CD14-positive monocyte (primary cell): ENCODE measurements at regions not wholly inside any gene's neighbourhood (a gene's known extent, or its start where the extent isn't known, plus 50 kb on each side); places are given as distances from the start of the nearest gene placed in this dataset.

Source experiments
- DNase-seq, 3 donors: peaks; one replicate each; pipeline ENCODE4 v3.0.0-alpha.2; 2011 to 2022
- H2AFZ ChIP-seq: 2 replicates; pipeline ENCODE4 v1.6.0; 2012; ENCODE audit warnings: mild to moderate bottlenecking, low read depth, low read length, inconsistent platforms; ENCODE audit not compliant: insufficient read depth, poor library complexity, severe bottlenecking
- H3K27ac ChIP-seq, 2 donors: 1 replicate in 1 of 2; 2 replicates in 1 of 2; pipeline ENCODE4 v1.5.1; 2012 to 2013; ENCODE audit warnings: low read length in 2 of 2, control low read depth in 1 of 2, inconsistent platforms in 1 of 2, low read depth in 1 of 2, mild to moderate bottlenecking in 1 of 2
- H3K27me3 ChIP-seq, 2 donors: one replicate each; pipeline versions ENCODE4 v1.6.0 to v1.6.1; 2011 to 2013; ENCODE audit warnings: low read length in 2 of 2; ENCODE audit not compliant: control insufficient read depth in 2 of 2, insufficient read depth in 2 of 2
- H3K36me3 ChIP-seq, 2 donors: replicated peaks in 1 of 2; 1 replicate in 1 of 2; 2 replicates in 1 of 2; pipeline versions ENCODE4 v1.5.1 to v1.6.1; 2012 to 2013; ENCODE audit warnings: low read length in 2 of 2, control low read depth in 1 of 2, inconsistent platforms in 1 of 2, mild to moderate bottlenecking in 1 of 2; ENCODE audit not compliant: insufficient read depth in 2 of 2, control insufficient read depth in 1 of 2
- H3K4me1 ChIP-seq, 2 donors: 1 replicate in 1 of 2; 2 replicates in 1 of 2; pipeline versions ENCODE4 v1.5.1 to v1.6.1; 2012 to 2013; ENCODE audit warnings: low read length in 2 of 2, control low read depth in 1 of 2, inconsistent platforms in 1 of 2, mild to moderate bottlenecking in 1 of 2, moderate library complexity in 1 of 2; ENCODE audit not compliant: insufficient read depth in 2 of 2, control insufficient read depth in 1 of 2
- H3K4me2 ChIP-seq: replicated peaks from 2 replicates; pipeline ENCODE3; 2012; ENCODE audit warnings: low read length, moderate library complexity, mild to moderate bottlenecking; ENCODE audit not compliant: poor library complexity, severe bottlenecking; ENCODE audit errors: extremely low read depth
- H3K4me3 ChIP-seq, 3 experiments: fragments of 200-600 bp in 1 of 3; sonication (generic) in 1 of 3; replicated peaks in 1 of 3; 1 replicate in 2 of 3; 2 replicates in 1 of 3; pipeline ENCODE4 v1.5.1; 2011 to 2013; ENCODE audit warnings: low read length in 3 of 3, mild to moderate bottlenecking in 3 of 3, control low read depth in 2 of 3, low read depth in 2 of 3, inconsistent platforms in 1 of 3, moderate library complexity in 1 of 3
- H3K79me2 ChIP-seq: 2 replicates; pipeline ENCODE4 v1.6.0; 2012; ENCODE audit warnings: mild to moderate bottlenecking, control low read depth, inconsistent platforms, low read length, moderate library complexity; ENCODE audit not compliant: insufficient read depth
- H3K9ac ChIP-seq: 2 replicates; pipeline ENCODE4 v1.6.0; 2017; ENCODE audit warnings: low read length, mild to moderate bottlenecking; ENCODE audit not compliant: insufficient read depth, poor library complexity, severe bottlenecking
- H3K9me3 ChIP-seq, 2 donors: replicated peaks in 1 of 2; 1 replicate in 1 of 2; 2 replicates in 1 of 2; pipeline versions ENCODE4 v1.5.1 to v1.6.1; 2012 to 2013; ENCODE audit warnings: low read length in 2 of 2, control low read depth in 1 of 2; ENCODE audit not compliant: control insufficient read depth in 1 of 2, insufficient read depth in 1 of 2
- H4K20me1 ChIP-seq: 2 replicates; pipeline ENCODE4 v1.6.0; 2012; ENCODE audit warnings: mild to moderate bottlenecking, low read length, control low read depth, moderate library complexity; ENCODE audit not compliant: insufficient read depth
- H3K27ac Mint-ChIP-seq, 7 donors: one replicate each; pipeline ENCODE4 v1.8.0; 2020; ENCODE audit warnings: mild to moderate bottlenecking in 7 of 7, mixed read lengths in 7 of 7, moderate library complexity in 6 of 7, inconsistent platforms in 2 of 7
- H3K27me3 Mint-ChIP-seq, 3 donors: one replicate each; pipeline ENCODE4 v1.8.0; 2021 to 2022; ENCODE audit warnings: low read depth in 3 of 3, mild to moderate bottlenecking in 3 of 3, mixed read lengths in 3 of 3, moderate library complexity in 3 of 3, inconsistent platforms in 1 of 3
- H3K36me3 Mint-ChIP-seq, 2 donors: one replicate each; pipeline ENCODE4 v1.8.0; 2020; ENCODE audit warnings: mixed read lengths in 2 of 2, inconsistent platforms in 1 of 2, mild to moderate bottlenecking in 1 of 2
- H3K4me1 Mint-ChIP-seq: one replicate; pipeline ENCODE4 v1.8.0; 2020; ENCODE audit warnings: mild to moderate bottlenecking, mixed read lengths
- H3K4me3 Mint-ChIP-seq, 2 donors: one replicate each; pipeline ENCODE4 v1.8.0; 2020; ENCODE audit warnings: mild to moderate bottlenecking in 2 of 2, mixed read lengths in 2 of 2, moderate library complexity in 1 of 2
- H3K9me3 Mint-ChIP-seq, 7 donors: one replicate each; pipeline ENCODE4 v1.8.0; 2020 to 2022; ENCODE audit warnings: mixed read lengths in 7 of 7, mild to moderate bottlenecking in 6 of 7, moderate library complexity in 6 of 7, inconsistent platforms in 2 of 7
- CTCF ChIP-seq: fragments of 200-600 bp; IDR thresholded peaks from one replicate; pipeline ENCODE4 v1.8.0; 2022; ENCODE audit warnings: antibody characterized with exemption, mild to moderate bottlenecking
- WGBS: methylation state at CpG from one replicate; pipeline ENCODE4 v1.1.5; 2013; ENCODE audit warnings: missing lambda C conversion rate; ENCODE audit not compliant: insufficient coverage; 5-methylcytosine and 5-hydroxymethylcytosine counted together
- intact Hi-C, 2 donors: fragments of 100-400 bp; cut with micrococcal nuclease; formaldehyde crosslinking; loops; one replicate each; pipeline versions ENCODE4 v1.15.0 to v1.15.1; 2023

DNA sequence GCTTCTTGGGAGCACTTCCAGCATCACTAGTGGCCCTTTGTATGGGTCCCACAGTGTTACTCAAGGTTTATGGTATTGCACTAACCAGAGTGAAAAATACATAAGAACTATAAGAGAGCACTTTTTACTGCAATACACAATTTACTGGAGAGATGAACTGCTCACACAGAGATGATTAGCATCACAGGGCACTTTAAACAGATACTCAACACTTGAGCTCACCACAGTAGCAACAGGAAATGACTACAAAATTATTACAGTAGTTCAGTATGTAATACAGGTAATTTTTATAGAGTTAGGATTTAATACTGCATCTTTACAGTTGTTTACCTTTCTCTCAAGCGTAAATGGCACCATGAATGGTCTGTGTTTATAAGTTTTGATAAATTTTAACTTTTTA, 68.2 kb upstream of the CDK1 start:
- H3K27me3 ChIP-seq, result no peaks in the 10 kb centered on the region
- no peaks in the 10 kb centered on the region for H3K9me3 ChIP-seq
- no peak overlapping the region for H2AFZ ChIP-seq
- DNase-seq, result no peak
- H3K36me3 Mint-ChIP-seq, result no peaks in the 10 kb centered on the region
- H3K4me3 Mint-ChIP-seq, result no peak overlapping the region
- peaks cover 0 to 3% (median 0%) of the 10 kb centered on the region in 3 donors for H3K27me3 Mint-ChIP-seq
- H4K20me1 ChIP-seq, result no peaks in the 10 kb centered on the region
- intact Hi-C loops, result no loop called here
- H3K4me3 ChIP-seq, result no peak overlapping the region
- H3K4me2 ChIP-seq, result no peak overlapping the region
- no CpG with 5 or more reads among the region's 1 CpG for WGBS
- H3K79me2 ChIP-seq, result no peaks in the 10 kb centered on the region
- no peaks in the 10 kb centered on the region for H3K36me3 ChIP-seq
- H3K27ac ChIP-seq, result no peak overlapping the region
- H3K4me1 ChIP-seq, result no peaks in the 10 kb centered on the region
- H3K4me1 Mint-ChIP-seq, result no peaks in the 10 kb centered on the region
- H3K27ac Mint-ChIP-seq, result no peak overlapping the region
- no peak for TF ChIP-seq CTCF
- no peak overlapping the region for H3K9ac ChIP-seq
- peaks cover 0 to 14% (median 3%) of the 10 kb centered on the region in 7 donors for H3K9me3 Mint-ChIP-seq

DNA sequence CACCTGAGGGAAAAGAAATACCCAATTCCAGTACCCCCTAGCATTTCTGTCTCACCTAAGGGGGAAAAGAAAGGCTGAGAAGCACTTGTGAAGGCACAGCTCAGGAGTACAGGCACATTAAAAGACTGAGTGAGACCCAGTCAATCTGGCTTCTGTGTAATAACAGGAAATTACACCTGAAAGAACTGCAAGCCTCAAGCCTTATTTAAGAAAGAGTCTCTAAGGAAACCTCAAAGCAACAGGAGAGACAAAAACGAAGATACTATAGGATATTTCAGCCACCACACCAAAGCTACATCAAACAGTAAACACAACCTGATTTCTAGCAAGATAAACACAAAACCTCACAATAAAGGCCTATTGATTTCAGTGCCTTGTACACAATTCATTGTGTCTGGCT, 69.6 kb upstream of the CDK1 start:
- Histone ChIP-seq H3K4me3 (no peak overlapping the region), H3K79me2 (no peaks in the 10 kb centered on the region), H2AFZ (no peak overlapping the region), H3K36me3 (no peaks in the 10 kb centered on the region), H3K27me3 (no peaks in the 10 kb centered on the region), H3K9me3 (no peaks in the 10 kb centered on the region), H3K4me2 (no peak overlapping the region), H3K27ac (no peak overlapping the region), H3K9ac (no peak overlapping the region), H4K20me1 (no peaks in the 10 kb centered on the region), H3K4me1 (no peaks in the 10 kb centered on the region)
- H3K36me3 Mint-ChIP-seq, result no peaks in the 10 kb centered on the region
- 0% methylated on average over 1 of the region's 1 CpG for WGBS
- H3K27ac Mint-ChIP-seq, result no peak overlapping the region
- no peak overlapping the region for H3K4me3 Mint-ChIP-seq
- H3K9me3 Mint-ChIP-seq, result peaks cover 0 to 13% (median 3%) of the 10 kb centered on the region in 7 donors
- peaks cover 0 to 3% (median 0%) of the 10 kb centered on the region in 3 donors for H3K27me3 Mint-ChIP-seq
- intact Hi-C loops, result no loop called here
- no peak for TF ChIP-seq CTCF
- H3K4me1 Mint-ChIP-seq, result no peaks in the 10 kb centered on the region
- no peak for DNase-seq
